Fibroblast of lung (primary cell): ENCODE measurements at regions not wholly inside any gene's neighbourhood (a gene's known extent, or its start where the extent isn't known, plus 50 kb on each side); places are given as distances from the start of the nearest gene placed in this dataset.

Experiments
- CTCF ChIP-seq, 2 donors: IDR thresholded peaks in 1 of 2; conservative IDR thresholded peaks in 1 of 2; 1 replicate in 1 of 2; 2 replicates in 1 of 2; pipeline ENCODE4 v1.5.1; 2011 to 2012; ENCODE audit warnings: low read length in 2 of 2, control low read depth in 1 of 2, inconsistent platforms in 1 of 2, low read depth in 1 of 2, mild to moderate bottlenecking in 1 of 2
- EZH2 ChIP-seq: IDR thresholded peaks from 2 replicates; pipeline ENCODE4 v1.5.1; 2012; ENCODE audit warnings: low read length, control low read depth, mild to moderate bottlenecking; ENCODE audit errors: missing control alignments

GRCh38 chr7:121744319-121744718 is 128.6 kb upstream of the PTPRZ1 start:
- TF ChIP-seq CTCF (conservative IDR thresholded peaks at IDR 0.05 in 1 of 2, IDR thresholded peaks at IDR 0.05 in 1 of 2; ENCODE audit: low read depth in 1 of 2, low read length in 2 of 2) (no peak), EZH2 (no peak)
